ENCODE measurements at regions not wholly inside any gene's neighbourhood (a gene's known extent, or its start where the extent isn't known, plus 50 kb on each side); places are given as distances from the start of the nearest gene placed in this dataset.

GRCh38 chr6:25113436-25113835 lies 165.7 kb upstream of the CARMIL1 start:
- no peak overlapping the region for H3K27ac Mint-ChIP-seq
- H3K36me3 Mint-ChIP-seq (ENCODE audit: insufficient read depth): no peaks in the 10 kb centered on the region
- H3K4me1 Mint-ChIP-seq (ENCODE audit: low read depth): no peaks in the 10 kb centered on the region
- TF ChIP-seq CTCF (IDR thresholded peaks at IDR 0.05; ENCODE audit: unreplicated experiment): no peak
- H3K9me3 Mint-ChIP-seq (ENCODE audit: low read depth): no peaks in the 10 kb centered on the region
- H3K27me3 Mint-ChIP-seq: peaks cover 6% of the 10 kb centered on the region
- H3K4me3 Mint-ChIP-seq (ENCODE audit: low read depth): no peak overlapping the region
- DNase-seq (ENCODE audit: low spot score, unreplicated experiment): no peak

GRCh38 chr6:25118038-25118437 lies 161.1 kb upstream of the CARMIL1 start:
- Mint-ChIP-seq H3K4me1 (ENCODE audit: low read depth) (peaks cover 2% of the 10 kb centered on the region), H3K36me3 (ENCODE audit: insufficient read depth) (no peaks in the 10 kb centered on the region), H3K27me3 (peaks cover 6% of the 10 kb centered on the region), H3K9me3 (ENCODE audit: low read depth) (peaks cover 3% of the 10 kb centered on the region), H3K4me3 (ENCODE audit: low read depth) (no peak overlapping the region), H3K27ac (no peak overlapping the region)
- no peak for DNase-seq (ENCODE audit: low spot score, unreplicated experiment)
- no peak for TF ChIP-seq CTCF (IDR thresholded peaks at IDR 0.05; ENCODE audit: unreplicated experiment)

GRCh38 chr6:25121186-25121585 lies 158.0 kb upstream of the CARMIL1 start:
- Mint-ChIP-seq H3K4me1 (ENCODE audit: low read depth) (peaks cover 2% of the 10 kb centered on the region), H3K4me3 (ENCODE audit: low read depth) (no peak overlapping the region), H3K27ac (no peak overlapping the region), H3K36me3 (ENCODE audit: insufficient read depth) (no peaks in the 10 kb centered on the region), H3K27me3 (peaks cover 6% of the 10 kb centered on the region), H3K9me3 (ENCODE audit: low read depth) (peaks cover 6% of the 10 kb centered on the region)
- no peak for DNase-seq (ENCODE audit: low spot score, unreplicated experiment)
- no peak for TF ChIP-seq CTCF (IDR thresholded peaks at IDR 0.05; ENCODE audit: unreplicated experiment)

GRCh38 chr6:25122001-25122400 lies 157.2 kb upstream of the CARMIL1 start:
- no peak for TF ChIP-seq CTCF (IDR thresholded peaks at IDR 0.05; ENCODE audit: unreplicated experiment)
- no peak overlapping the region for H3K27ac Mint-ChIP-seq
- H3K36me3 Mint-ChIP-seq (ENCODE audit: insufficient read depth): no peaks in the 10 kb centered on the region
- peaks cover 6% of the 10 kb centered on the region for H3K27me3 Mint-ChIP-seq
- peaks cover 2% of the 10 kb centered on the region for H3K4me1 Mint-ChIP-seq (ENCODE audit: low read depth)
- H3K4me3 Mint-ChIP-seq (ENCODE audit: low read depth): no peak overlapping the region
- peaks cover 6% of the 10 kb centered on the region for H3K9me3 Mint-ChIP-seq (ENCODE audit: low read depth)
- no peak for DNase-seq (ENCODE audit: low spot score, unreplicated experiment)

GRCh38 chr6:25122622-25123237 lies 156.4 kb upstream of the CARMIL1 start:
- DNase-seq (ENCODE audit: low spot score, unreplicated experiment): no peak
- H3K27me3 Mint-ChIP-seq: peaks cover 3% of the 10 kb centered on the region
- peaks cover 6% of the 10 kb centered on the region for H3K9me3 Mint-ChIP-seq (ENCODE audit: low read depth)
- peaks cover 2% of the 10 kb centered on the region for H3K4me1 Mint-ChIP-seq (ENCODE audit: low read depth)
- no peak overlapping the region for H3K4me3 Mint-ChIP-seq (ENCODE audit: low read depth)
- H3K27ac Mint-ChIP-seq: no peak overlapping the region
- TF ChIP-seq CTCF (IDR thresholded peaks at IDR 0.05; ENCODE audit: unreplicated experiment): no peak
- no peaks in the 10 kb centered on the region for H3K36me3 Mint-ChIP-seq (ENCODE audit: insufficient read depth)
